GM21390 (cell line): ENCODE measurements at regions not wholly inside any gene's neighbourhood (a gene's known extent, or its start where the extent isn't known, plus 50 kb on each side); places are given as distances from the start of the nearest gene placed in this dataset.
"Not testable (repeated sequence)": the region's sequence is repeated elsewhere in the genome, so short reads cannot be mapped to it uniquely, and the experiment has no call there.

ENCODE experiments used
- ATAC-seq: cut with Tn5 transposase; IDR thresholded peaks from one replicate; pipeline ENCODE4 v1.9.1; 2021; ENCODE audit not compliant: unreplicated experiment

GRCh38 chr7:91564101-91564500, 299.9 kb downstream of the FZD1 start:
- ATAC-seq, result no peak

- no peak for ATAC-seq
Observed at GRCh38 chr7:91564541-91564940, 300.3 kb downstream of the FZD1 start.

DNA sequence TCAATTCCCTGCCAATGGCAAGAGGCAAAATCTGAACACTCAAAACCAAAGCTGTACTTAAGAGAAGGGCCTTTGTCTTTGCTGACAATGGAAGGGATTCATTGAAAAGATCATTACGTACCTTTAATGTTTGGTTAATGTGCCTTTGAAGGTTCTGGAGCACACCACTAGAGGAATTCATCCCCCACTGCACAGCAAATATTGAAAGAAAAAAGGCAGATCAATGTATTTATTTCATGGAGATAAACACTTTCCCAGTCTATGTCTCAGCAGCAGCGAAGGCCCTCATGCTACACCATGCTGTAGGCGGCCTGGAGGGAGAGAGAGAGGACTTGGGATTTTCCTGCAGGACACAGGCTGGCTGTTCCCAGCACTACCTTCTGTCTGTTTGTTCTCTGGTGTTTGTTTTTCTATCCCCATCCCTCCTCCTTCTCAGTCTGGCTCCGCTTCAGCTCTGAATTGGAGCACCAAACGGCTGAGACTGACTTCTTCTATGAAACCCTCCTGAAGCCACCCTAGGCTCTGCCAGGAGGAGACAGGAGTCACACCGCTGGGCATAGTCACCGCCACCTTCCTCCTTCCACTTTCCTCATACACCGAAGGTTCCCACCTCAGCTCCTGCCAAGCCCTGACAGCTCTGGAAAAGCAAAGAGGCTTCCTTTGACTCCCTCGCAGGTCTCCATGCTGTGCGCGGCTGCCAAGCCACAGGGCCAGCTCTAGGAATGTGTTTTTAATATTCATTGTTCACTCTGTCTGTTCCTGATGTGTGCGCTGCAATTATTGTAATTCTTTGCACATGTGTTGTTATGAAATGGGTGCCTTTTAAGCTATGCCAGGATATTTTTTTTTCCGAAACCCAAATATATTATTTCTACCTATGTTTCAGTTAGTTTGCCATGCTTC, 301.5 kb downstream of the FZD1 start:
- no peak for ATAC-seq

GRCh38 chr7:91566402-91566732, 302.1 kb downstream of the FZD1 start:
- no peak for ATAC-seq

DNA sequence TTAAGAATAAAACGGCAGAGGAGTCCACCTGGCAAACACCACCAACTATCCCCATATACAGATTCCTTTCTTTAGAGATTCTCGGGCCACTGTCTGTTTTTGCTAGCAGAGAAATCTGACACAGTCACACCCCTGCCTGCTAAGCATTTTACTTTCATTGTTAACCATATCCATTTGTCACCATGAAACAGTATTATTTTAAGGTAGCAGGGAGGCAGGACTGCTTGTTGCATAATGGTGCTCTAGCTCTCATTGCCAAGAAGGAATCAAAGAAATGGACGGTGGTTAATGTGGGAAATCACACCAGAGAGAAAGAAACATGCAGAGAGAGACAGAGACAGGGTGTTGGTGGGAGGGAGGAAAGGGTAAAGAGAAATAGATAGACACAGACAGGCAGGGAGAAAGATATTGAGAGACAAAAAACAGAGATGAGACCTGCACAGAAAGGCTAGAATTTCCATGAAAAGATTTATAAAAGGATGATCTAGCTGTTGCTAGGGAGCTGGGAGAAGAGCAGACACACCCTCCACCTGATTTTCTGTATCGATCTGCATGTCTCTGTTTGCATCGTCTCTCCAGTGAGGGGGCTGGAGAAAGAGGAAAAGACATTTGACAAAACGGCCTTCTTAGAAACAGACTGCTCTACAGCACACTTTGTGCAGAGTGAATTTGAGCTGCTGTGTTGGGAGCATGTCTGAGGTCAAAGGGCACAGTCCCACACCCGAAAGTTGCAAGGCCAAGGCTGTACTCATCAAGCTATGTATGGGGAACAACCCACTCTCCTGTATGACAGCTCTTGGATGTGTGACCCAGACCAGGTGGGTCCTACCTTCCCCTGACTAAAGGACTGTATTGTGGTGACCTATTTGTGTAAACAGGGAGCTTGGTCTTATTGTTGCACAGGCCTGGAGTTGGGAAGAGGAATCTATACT, 303.1 kb downstream of the FZD1 start:
- ATAC-seq, result no peak

GRCh38 chr7:91568138-91568537, 303.9 kb downstream of the FZD1 start:
- ATAC-seq, result no peak

- ATAC-seq, result no peak
Observed at GRCh38 chr7:91569728-91570457, 305.7 kb downstream of the FZD1 start.

GRCh38 chr7:91570560-91570959, 306.3 kb downstream of the FZD1 start:
- no peak for ATAC-seq

DNA sequence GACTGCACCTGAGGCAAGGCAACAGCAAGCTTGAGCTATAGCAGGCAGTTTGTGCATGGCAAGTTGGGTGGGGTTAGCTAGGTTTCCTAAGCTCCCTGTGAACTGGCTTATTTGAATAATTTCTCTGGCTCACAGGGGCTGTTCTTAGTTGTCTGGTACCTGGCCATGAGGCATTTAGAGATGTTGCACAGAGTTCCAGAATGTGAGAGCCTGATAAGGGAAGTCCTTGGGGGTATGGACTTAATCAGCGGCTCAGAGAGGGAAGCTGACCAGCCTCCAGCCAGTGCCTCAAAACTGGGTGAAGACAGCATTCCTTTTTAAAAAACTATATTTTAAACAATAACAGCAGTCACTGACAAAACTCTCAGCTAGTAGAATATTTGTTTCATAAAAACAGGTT, 307.4 kb downstream of the FZD1 start:
- ATAC-seq, result no peak

DNA sequence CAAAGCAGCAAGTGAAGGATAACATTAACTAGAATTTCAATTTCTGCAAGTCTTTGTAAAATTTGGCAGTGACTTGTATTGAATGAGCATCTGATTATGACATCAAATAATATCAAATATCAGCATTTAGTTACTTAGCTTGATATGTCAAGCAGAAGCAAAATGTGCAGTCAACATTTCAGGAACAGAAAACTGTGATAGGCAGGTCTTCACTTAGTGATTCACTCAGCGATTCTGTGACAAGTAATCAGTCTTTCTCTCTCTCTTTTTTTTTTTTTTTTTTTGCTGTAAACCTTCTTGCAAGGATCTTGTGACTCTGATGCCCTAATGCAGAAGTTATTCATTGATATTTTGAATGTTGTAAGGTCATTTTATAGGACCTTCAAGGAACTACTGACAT, 307.1 kb downstream of the MTERF1 start:
- ATAC-seq, result no peak

DNA sequence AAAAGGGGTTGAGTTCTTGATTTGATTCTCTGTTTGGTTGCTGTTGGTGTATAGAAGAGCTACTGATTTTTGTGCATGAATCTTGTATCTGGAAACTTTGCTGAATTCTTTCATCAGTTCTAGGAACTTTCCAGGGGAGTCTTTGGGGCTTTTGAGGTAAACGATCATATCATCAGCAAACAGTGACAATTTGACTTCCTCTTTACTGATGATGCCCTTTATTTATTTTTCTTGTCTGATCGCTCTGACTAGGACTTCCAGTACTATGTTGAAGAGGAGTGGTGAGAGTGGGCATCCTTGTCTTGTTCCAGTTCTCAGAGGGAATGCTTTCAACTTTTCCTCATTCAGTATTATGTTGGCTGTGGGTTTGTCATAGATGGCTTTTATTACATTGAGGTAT, 304.0 kb downstream of the MTERF1 start:
- ATAC-seq, result not testable (repeated sequence)

- ATAC-seq, result no peak
Observed at GRCh38 chr7:91579837-91580236, 300.7 kb downstream of the MTERF1 start.

DNA sequence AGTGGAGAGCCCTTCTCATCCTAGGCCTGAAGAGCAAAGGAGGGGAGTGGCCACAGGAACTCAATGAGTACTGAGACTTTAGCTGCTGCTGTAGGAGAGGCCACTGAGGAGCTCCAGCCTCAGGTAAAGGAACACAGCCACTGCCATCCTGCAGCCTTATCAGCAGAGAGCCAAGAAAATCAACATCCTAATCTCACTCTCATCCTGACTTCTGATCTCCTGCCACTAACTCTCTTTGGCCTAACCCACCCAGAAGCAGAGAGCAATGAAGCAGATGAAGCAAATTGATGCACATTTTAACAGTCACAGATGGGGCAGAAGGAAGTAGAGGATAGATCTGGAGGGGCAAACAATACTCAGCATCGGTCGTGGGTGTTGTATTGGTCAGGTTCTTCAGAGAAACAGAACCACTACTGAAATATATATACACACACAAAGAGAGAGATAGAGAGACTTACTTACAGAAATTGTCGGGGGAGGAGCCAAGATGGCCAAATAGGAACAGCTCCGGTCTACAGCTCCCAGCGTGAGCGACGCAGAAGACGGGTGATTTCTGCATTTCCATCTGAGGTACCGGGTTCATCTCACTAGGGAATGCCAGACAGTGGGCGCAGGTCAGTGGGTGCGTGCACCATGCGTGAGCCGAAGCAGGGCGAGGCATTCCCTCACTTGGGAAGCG, 297.6 kb downstream of the MTERF1 start:
- ATAC-seq, result no peak

DNA sequence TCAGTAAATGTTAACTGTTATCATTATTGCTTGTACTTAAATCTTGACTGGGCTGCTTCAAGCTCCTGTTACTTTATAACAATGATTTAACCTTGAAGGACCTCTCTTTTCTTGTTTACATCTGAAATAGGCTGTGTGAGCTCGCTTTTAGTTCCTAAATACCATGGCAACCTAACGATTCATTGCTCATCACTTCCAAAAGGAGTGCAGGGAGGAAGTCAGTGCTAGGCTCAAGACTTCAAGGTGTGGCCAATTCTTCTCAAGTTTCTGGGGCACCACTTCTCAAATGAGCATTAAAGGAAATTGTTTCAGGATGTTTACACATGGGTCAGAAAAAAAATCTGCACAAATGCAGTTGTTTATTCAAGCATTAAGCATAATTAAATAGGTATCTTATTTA, 284.2 kb downstream of the MTERF1 start:
- no peak for ATAC-seq

DNA sequence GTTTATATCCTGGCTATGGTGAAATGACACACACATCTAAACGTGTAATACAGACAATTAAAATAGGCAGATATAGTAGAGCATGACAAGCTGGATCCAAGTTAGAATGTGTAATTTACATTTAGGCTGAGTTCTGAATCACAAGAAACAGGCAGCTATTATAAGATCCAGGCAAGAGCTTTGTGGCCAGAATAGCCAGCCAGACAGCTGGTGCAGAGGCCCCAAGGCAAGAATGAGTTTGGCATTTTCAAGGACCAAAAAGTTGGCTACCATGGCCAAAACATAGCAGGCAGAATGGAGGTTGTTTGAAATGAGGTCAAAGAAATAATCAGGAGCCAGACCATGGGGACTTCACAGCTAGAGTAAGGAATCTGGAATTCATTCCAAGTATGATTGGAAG, 281.7 kb downstream of the MTERF1 start:
- ATAC-seq, result no peak

- ATAC-seq, result no peak
Observed at GRCh38 chr7:91600112-91600511, 280.4 kb downstream of the MTERF1 start.

DNA sequence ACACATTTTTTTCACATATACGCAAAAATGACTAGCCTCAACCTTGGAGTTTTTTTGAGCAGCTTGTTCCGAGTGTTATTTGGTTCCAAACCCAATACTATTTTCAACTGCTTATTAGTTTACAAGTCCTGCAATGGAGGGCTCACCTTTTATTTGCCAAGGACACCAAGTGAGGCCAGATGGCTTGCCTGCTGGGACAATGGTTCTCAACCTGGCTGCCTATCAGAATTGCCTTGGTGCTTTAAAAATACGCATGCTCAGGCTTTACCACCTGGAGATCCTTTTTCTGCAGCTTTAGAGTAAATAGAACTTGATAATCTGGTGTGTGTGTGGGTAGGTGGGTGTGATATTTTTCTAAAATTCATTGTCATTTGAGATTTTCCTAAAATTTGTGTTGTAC, 276.8 kb downstream of the MTERF1 start:
- no peak for ATAC-seq

DNA sequence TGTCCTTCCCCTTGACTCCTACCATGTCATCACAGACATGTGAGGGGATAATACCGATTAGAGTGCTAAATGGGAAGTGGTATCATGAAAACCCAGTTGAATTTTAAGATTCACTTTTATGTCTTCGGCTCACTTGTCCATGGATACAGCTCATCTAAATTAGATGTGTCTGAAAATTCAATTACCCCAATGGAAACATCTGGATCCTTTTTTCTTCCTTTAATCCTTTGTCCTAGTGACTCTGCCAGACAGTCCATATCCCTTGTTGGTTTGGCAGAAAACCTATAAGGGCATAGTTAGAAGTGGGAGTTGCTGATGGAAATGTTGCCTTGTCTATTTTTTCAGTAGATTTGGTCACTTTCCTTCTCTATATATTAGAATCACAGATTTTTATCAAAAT, 271.9 kb downstream of the MTERF1 start:
- ATAC-seq, result no peak

GRCh38 chr7:91609525-91609924, 271.0 kb downstream of the MTERF1 start:
- ATAC-seq, result no peak

DNA sequence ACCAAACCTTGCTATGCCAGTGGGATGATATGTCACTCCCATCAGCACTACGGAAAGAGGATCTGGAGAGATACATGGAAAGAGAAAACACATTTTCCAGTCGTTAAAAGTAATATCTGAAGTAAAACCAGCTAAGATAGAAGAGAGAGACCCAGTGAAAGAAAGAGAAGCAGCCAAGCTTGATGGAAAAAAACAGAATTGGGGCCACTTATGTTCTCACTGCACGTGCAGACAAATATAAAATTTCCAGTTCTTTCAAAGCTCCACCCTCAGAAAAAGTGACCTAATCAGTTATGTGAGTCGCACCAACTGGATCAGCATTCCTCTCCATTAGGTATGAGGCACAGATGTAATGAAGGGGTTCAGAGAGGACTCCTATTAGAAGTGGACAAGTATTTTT, 266.1 kb downstream of the MTERF1 start:
- ATAC-seq, result no peak
